Stomach (tissue), 8 donors: ENCODE measurements at regions not wholly inside any gene's neighbourhood (a gene's known extent, or its start where the extent isn't known, plus 50 kb on each side); places are given as distances from the start of the nearest gene placed in this dataset.

ENCODE experiments used
- DNase-seq, 2 donors: peaks; one replicate each; pipeline versions ENCODE4 v3.0.0 to v3.0.0-alpha.2; 2013 to 2019
- H3K27ac ChIP-seq, 5 donors: fragments of 200-600 bp in 4 of 5; sonication (generic) in 4 of 5; one replicate each; pipeline ENCODE4 v1.5.1; 2013 to 2019; ENCODE audit warnings: mild to moderate bottlenecking in 1 of 5, moderate library complexity in 1 of 5
- H3K27me3 ChIP-seq, 3 donors: fragments of 200-600 bp; sonication (generic); one replicate each; pipeline ENCODE4 v1.5.1; 2017 to 2019; ENCODE audit warnings: mixed run types in 1 of 3
- H3K36me3 ChIP-seq, 4 donors: fragments of 200-600 bp; sonication (generic); 1 replicate in 3 of 4; 2 replicates in 1 of 4; pipeline ENCODE4 v1.5.1; 2016 to 2019
- H3K4me1 ChIP-seq, 4 donors: fragments of 200-600 bp; sonication (generic); one replicate each; pipeline ENCODE4 v1.5.1; 2016 to 2019
- H3K4me3 ChIP-seq, 4 donors: fragments of 200-600 bp; sonication (generic) in 3 of 4; one replicate each; pipeline ENCODE4 v1.5.1; 2016 to 2019; ENCODE audit warnings: mild to moderate bottlenecking in 1 of 4
- H3K9me3 ChIP-seq, 4 donors: fragments of 200-600 bp; sonication (generic); one replicate each; pipeline ENCODE4 v1.5.1; 2016 to 2019
- CTCF ChIP-seq, 7 experiments: fragments of 450-650 bp in 4 of 7; fragments of 200-600 bp in 3 of 7; sonication (generic) in 3 of 7; IDR thresholded peaks; one replicate each; pipeline ENCODE4 v1.5.1; 2016 to 2019; ENCODE audit warnings: antibody characterized with exemption in 7 of 7, control low read depth in 2 of 7, mild to moderate bottlenecking in 1 of 7
- EP300 ChIP-seq: sonication (generic); formaldehyde crosslinking; IDR thresholded peaks from one replicate; pipeline ENCODE4 v1.6.1; 2017; ENCODE audit warnings: antibody characterized with exemption
- POLR2A ChIP-seq, 4 donors: fragments of 450-650 bp; IDR thresholded peaks; one replicate each; pipeline ENCODE4 v1.6.1; 2016; ENCODE audit warnings: antibody characterized with exemption in 4 of 4, control low read depth in 2 of 4, mild to moderate bottlenecking in 1 of 4, moderate library complexity in 1 of 4
- POLR2AphosphoS5 ChIP-seq, 3 donors: sonication (generic); formaldehyde crosslinking; IDR thresholded peaks; one replicate each; pipeline ENCODE4 v1.6.1; 2016; ENCODE audit warnings: antibody characterized with exemption in 3 of 3
- WGBS, 5 donors: extraction: QIAGEN DNeasy Blood & Tissue Kit in 3 of 5; methylation state at CpG; one replicate each; pipeline versions ENCODE4 v1.1.5 to v1.1.7; 2013 to 2018; 5-methylcytosine and 5-hydroxymethylcytosine counted together
- intact Hi-C: fragments of 100-400 bp; cut with DNase I; formaldehyde crosslinking; loops from one replicate; pipeline ENCODE4 v1.15.1; 2023; ENCODE audit warnings: low total_unique reads
- donor health status: healthy with polysubstance abuse.
- donor health status: Bipolar disorder and iron deficiency.
- donor health status: healthy.

GRCh38 chr15:47294765-47295259 lies 422.5 kb upstream of the SEMA6D start:
- Histone ChIP-seq H3K9me3 (no peaks in the 10 kb centered on the region), H3K27ac (no peak overlapping the region), H3K36me3 (no peaks in the 10 kb centered on the region), H3K4me1 (peaks cover 0 to 15% (median 3%) of the 10 kb centered on the region in 4 donors), H3K4me3 (no peak overlapping the region), H3K27me3 (no peaks in the 10 kb centered on the region)
- WGBS, 5 donors = 57 to 70% (median 64%) methylated on average over 3 of the region's 3 CpGs
- no peak for DNase-seq
- no peak for TF ChIP-seq POLR2AphosphoS5 (IDR thresholded peaks at IDR 0.05)
- intact Hi-C loops = no loop called here

DNA sequence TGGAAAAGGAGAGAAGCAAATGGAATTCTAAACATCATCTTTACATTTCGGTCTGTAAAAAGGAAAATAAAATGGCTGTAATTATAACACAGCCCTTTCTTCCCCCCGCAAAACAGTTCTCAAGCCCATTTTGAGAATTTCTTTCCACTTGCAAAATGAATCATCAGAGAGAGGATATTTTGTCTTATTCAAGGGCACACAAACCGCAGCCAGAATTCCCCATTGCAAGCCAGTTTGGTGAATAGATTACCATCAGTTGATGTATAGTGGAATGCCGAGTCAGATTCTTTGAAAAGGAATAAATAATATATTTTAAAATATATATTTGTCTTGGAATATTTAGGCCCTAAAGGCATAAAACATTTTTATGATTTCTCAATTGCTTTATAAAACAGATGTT lies 420.4 kb upstream of the SEMA6D start:
- Histone ChIP-seq H3K27ac (no peak overlapping the region), H3K4me3 (no peak overlapping the region), H3K27me3 (no peaks in the 10 kb centered on the region), H3K9me3 (no peaks in the 10 kb centered on the region), H3K4me1 (peaks cover 0 to 15% (median 3%) of the 10 kb centered on the region in 4 donors), H3K36me3 (no peaks in the 10 kb centered on the region)
- WGBS, 5 donors = 88 to 91% (median 90%) methylated on average over 4 of the region's 4 CpGs
- intact Hi-C loops = no loop called here
- no peak for DNase-seq
- TF ChIP-seq POLR2A (IDR thresholded peaks at IDR 0.05) (no peak), CTCF (IDR thresholded peaks at IDR 0.05) (no peak), POLR2AphosphoS5 (IDR thresholded peaks at IDR 0.05) (no peak), EP300 (no peak)

GRCh38 chr15:47299846-47300434 lies 417.4 kb upstream of the SEMA6D start:
- Histone ChIP-seq H3K4me3 (no peak overlapping the region), H3K36me3 (no peaks in the 10 kb centered on the region), H3K9me3 (no peaks in the 10 kb centered on the region), H3K27me3 (no peaks in the 10 kb centered on the region), H3K27ac (no peak overlapping the region), H3K4me1 (no peaks in the 10 kb centered on the region)
- no peak for DNase-seq
- 63 to 80% (median 80%) methylated on average over 5 of the region's 5 CpGs for WGBS, 5 donors
- intact Hi-C loops = no loop called here
- TF ChIP-seq CTCF (IDR thresholded peaks at IDR 0.05) = no peak
- no peak for TF ChIP-seq POLR2A (IDR thresholded peaks at IDR 0.05)
- TF ChIP-seq POLR2AphosphoS5 (IDR thresholded peaks at IDR 0.05) = no peak
- no peak for TF ChIP-seq EP300

DNA sequence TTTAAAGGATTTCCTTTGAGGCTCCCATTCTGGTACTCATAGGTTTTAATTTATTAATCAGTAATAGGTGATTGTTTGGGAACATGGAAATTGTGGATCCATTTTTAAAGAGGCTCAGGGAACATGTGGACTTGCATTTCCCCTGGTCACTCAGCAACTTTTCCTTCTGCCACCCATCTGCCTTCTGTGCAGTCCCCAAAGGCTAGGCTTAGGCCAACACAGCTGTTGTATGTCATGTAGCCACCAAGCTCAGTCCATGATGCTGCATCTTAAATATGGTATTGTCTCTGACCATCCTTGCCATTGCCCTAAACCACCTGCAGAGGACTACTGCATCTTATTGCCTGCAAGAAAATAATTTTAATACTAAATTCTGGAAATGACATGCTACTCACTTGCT lies 416.7 kb upstream of the SEMA6D start:
- intact Hi-C loops = no loop called here
- H3K27ac ChIP-seq = no peak overlapping the region
- no peak for DNase-seq
- no peaks in the 10 kb centered on the region for H3K4me1 ChIP-seq
- H3K9me3 ChIP-seq = no peaks in the 10 kb centered on the region
- no peak overlapping the region for H3K4me3 ChIP-seq
- no peaks in the 10 kb centered on the region for H3K36me3 ChIP-seq
- H3K27me3 ChIP-seq = no peaks in the 10 kb centered on the region
- no peak for TF ChIP-seq CTCF (IDR thresholded peaks at IDR 0.05)
- TF ChIP-seq POLR2A (IDR thresholded peaks at IDR 0.05) = no peak
- TF ChIP-seq EP300 = no peak
- no peak for TF ChIP-seq POLR2AphosphoS5 (IDR thresholded peaks at IDR 0.05)

DNA sequence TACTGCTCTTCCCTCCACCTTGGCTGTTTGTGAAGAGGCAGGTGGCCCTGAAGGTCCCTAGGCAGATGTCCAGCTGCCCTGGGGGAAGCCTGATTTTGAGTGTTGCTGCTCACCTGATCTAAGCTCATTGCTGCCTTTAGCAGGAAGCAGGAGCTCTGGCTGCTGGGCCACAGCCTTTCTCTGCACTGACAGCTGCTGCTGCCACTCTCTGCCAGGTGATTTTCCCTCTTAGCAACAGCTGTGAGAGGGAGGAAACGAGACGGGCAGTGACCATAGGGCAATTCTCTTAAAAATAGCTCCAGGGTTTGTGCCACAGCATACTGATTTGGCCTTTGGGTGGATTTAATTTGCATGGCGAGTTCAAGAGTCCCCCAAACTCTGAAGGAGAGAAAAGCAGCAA lies 415.8 kb upstream of the SEMA6D start:
- Histone ChIP-seq H3K4me3 (no peak overlapping the region), H3K27me3 (no peaks in the 10 kb centered on the region), H3K9me3 (no peaks in the 10 kb centered on the region), H3K27ac (no peak overlapping the region), H3K36me3 (no peaks in the 10 kb centered on the region), H3K4me1 (no peaks in the 10 kb centered on the region)
- TF ChIP-seq CTCF (IDR thresholded peaks at IDR 0.05) (no peak), EP300 (no peak), POLR2A (IDR thresholded peaks at IDR 0.05) (no peak), POLR2AphosphoS5 (IDR thresholded peaks at IDR 0.05) (no peak)
- peak in 1 of 2 donors; percentile 58 for DNase-seq
- 41 to 49% (median 42%) methylated on average over 3 of the region's 3 CpGs for WGBS, 5 donors
- intact Hi-C loops = no loop called here
